Hepatocyte (in vitro differentiated cells): ENCODE measurements at regions not wholly inside any gene's neighbourhood (a gene's known extent, or its start where the extent isn't known, plus 50 kb on each side); places are given as distances from the start of the nearest gene placed in this dataset.

ENCODE experiments used
- DNase-seq: peaks from one replicate; pipeline ENCODE4 v3.0.0-alpha.2; 2016; ENCODE audit warnings: low spot score
- H2AFZ ChIP-seq: fragments of 200-600 bp; sonication (generic); 2 replicates; pipeline ENCODE4 v1.6.0; 2016; ENCODE audit warnings: antibody characterized with exemption, mild to moderate bottlenecking
- H3K27ac ChIP-seq: fragments of 200-600 bp; sonication (generic); 2 replicates; pipeline ENCODE4 v1.5.1; 2016; ENCODE audit warnings: mild to moderate bottlenecking
- H3K27me3 ChIP-seq: fragments of 200-600 bp; sonication (generic); 2 replicates; pipeline ENCODE4 v1.6.1; 2016
- H3K36me3 ChIP-seq: fragments of 200-600 bp; sonication (generic); replicated peaks from 2 replicates; pipeline ENCODE4 v1.5.1; 2016; ENCODE audit warnings: low read depth; ENCODE audit not compliant: insufficient read depth
- H3K4me1 ChIP-seq: fragments of 200-600 bp; sonication (generic); 2 replicates; pipeline ENCODE4 v1.5.1; 2016; ENCODE audit warnings: mild to moderate bottlenecking, moderate library complexity; ENCODE audit not compliant: insufficient read depth
- H3K4me2 ChIP-seq: fragments of 200-600 bp; sonication (generic); 2 replicates; pipeline ENCODE4 v1.6.0; 2016
- H3K4me3 ChIP-seq: fragments of 200-600 bp; sonication (generic); 2 replicates; pipeline ENCODE4 v1.5.1; 2016; ENCODE audit warnings: mild to moderate bottlenecking
- H3K79me2 ChIP-seq: fragments of 200-600 bp; sonication (generic); 2 replicates; pipeline ENCODE4 v1.6.0; 2017; ENCODE audit warnings: mild to moderate bottlenecking
- H3K9me2 ChIP-seq: fragments of 200-600 bp; sonication (generic); replicated peaks from 2 replicates; pipeline ENCODE4 v1.6.0; 2017; ENCODE audit warnings: mild to moderate bottlenecking; ENCODE audit not compliant: insufficient read depth
- H3K9me3 ChIP-seq: fragments of 200-600 bp; sonication (generic); 2 replicates; pipeline ENCODE4 v1.5.1; 2016; ENCODE audit warnings: low read depth, mild to moderate bottlenecking
- H4K20me1 ChIP-seq: fragments of 200-600 bp; sonication (generic); 2 replicates; pipeline ENCODE4 v1.6.0; 2016; ENCODE audit warnings: mild to moderate bottlenecking; ENCODE audit not compliant: insufficient read depth, poor library complexity, severe bottlenecking
- EZH2 ChIP-seq: fragments of 200-600 bp; sonication (generic); IDR thresholded peaks from 2 replicates; pipeline ENCODE4 v1.6.1; 2016; ENCODE audit warnings: antibody characterized with exemption, mild to moderate bottlenecking, borderline replicate concordance
- EZH2phosphoT487 ChIP-seq: fragments of 200-600 bp; sonication (generic); IDR thresholded peaks from one replicate; pipeline ENCODE4 v1.6.1; 2018; ENCODE audit warnings: antibody characterized with exemption, mild to moderate bottlenecking, low read depth, moderate library complexity; ENCODE audit not compliant: unreplicated experiment, severe bottlenecking
- WGBS: methylation state at CpG from one replicate; pipeline ENCODE4 v1.1.6; 2016; ENCODE audit warnings: low lambda C conversion rate; ENCODE audit errors: missing lambda C conversion rate; 5-methylcytosine and 5-hydroxymethylcytosine counted together
- TF ChIP-seq, protein P1 (sequence below): fragments of 200-600 bp; sonication (generic); IDR thresholded peaks from 2 replicates; pipeline ENCODE4 v1.5.1; 2016; ENCODE audit warnings: antibody characterized with exemption, mild to moderate bottlenecking; ENCODE audit not compliant: poor library complexity

DNA sequence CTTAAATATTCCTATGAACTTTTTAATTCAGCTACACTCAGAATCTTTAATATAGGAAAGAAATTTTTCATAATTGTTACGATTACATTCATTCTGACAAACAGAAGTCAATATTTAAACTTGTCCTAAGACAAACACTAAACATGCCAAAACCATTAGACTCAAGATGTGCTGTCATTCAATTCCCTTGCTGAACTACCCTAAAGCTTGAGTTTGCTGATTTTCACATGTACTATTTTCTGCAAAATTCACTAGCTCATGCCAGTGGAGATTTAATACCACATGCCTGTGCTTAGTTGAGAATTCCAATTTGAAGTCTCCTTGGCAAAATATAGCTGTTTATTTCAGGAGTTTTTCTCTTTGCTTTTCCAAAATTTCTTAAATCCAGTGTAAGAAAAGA is 448.0 kb downstream of the COL12A1 start:
- H2AFZ ChIP-seq, result no peak overlapping the region
- no peaks in the 10 kb centered on the region for H3K9me2 ChIP-seq
- H4K20me1 ChIP-seq, result no peaks in the 10 kb centered on the region
- no peaks in the 10 kb centered on the region for H3K27me3 ChIP-seq
- no peaks in the 10 kb centered on the region for H3K36me3 ChIP-seq
- DNase-seq, result no peak
- no peaks in the 10 kb centered on the region for H3K4me1 ChIP-seq
- H3K9me3 ChIP-seq, result no peaks in the 10 kb centered on the region
- no peak overlapping the region for H3K27ac ChIP-seq
- H3K79me2 ChIP-seq, result no peaks in the 10 kb centered on the region
- whole genome bisulfite sequencing, result 72% methylated on average over 1 of the region's 1 CpG
- no peak for TF ChIP-seq EZH2
- TF ChIP-seq, protein P1, sequence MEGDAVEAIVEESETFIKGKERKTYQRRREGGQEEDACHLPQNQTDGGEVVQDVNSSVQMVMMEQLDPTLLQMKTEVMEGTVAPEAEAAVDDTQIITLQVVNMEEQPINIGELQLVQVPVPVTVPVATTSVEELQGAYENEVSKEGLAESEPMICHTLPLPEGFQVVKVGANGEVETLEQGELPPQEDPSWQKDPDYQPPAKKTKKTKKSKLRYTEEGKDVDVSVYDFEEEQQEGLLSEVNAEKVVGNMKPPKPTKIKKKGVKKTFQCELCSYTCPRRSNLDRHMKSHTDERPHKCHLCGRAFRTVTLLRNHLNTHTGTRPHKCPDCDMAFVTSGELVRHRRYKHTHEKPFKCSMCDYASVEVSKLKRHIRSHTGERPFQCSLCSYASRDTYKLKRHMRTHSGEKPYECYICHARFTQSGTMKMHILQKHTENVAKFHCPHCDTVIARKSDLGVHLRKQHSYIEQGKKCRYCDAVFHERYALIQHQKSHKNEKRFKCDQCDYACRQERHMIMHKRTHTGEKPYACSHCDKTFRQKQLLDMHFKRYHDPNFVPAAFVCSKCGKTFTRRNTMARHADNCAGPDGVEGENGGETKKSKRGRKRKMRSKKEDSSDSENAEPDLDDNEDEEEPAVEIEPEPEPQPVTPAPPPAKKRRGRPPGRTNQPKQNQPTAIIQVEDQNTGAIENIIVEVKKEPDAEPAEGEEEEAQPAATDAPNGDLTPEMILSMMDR, result no peak
- no peak overlapping the region for H3K4me3 ChIP-seq
- H3K4me2 ChIP-seq, result no peak overlapping the region

DNA sequence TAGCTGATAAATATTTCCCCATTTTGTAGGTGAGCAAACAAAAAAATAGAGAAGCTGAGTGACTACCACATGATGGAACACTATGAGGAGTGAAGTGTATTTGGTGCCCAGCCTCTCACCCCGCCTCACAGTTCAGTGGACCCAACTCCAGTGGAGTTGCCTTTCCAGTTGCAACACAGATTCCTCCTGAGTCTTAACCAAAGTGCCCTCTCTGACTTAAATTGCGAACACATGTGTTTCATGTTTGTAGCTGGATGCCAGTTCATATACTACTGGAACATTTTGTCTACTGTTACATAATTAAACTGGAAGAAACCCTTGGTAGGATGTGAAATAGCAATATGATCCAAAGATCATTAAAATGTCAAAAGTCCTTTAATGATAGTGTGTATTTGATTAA is 448.9 kb downstream of the COL12A1 start:
- H2AFZ ChIP-seq, result no peak overlapping the region
- no peaks in the 10 kb centered on the region for H3K9me3 ChIP-seq
- no peaks in the 10 kb centered on the region for H4K20me1 ChIP-seq
- H3K4me2 ChIP-seq, result no peak overlapping the region
- H3K36me3 ChIP-seq, result no peaks in the 10 kb centered on the region
- WGBS, result 88% methylated on average over 2 of the region's 2 CpGs
- no peaks in the 10 kb centered on the region for H3K4me1 ChIP-seq
- H3K79me2 ChIP-seq, result no peaks in the 10 kb centered on the region
- no peaks in the 10 kb centered on the region for H3K9me2 ChIP-seq
- DNase-seq, result no peak
- TF ChIP-seq, protein P1, result no peak
- TF ChIP-seq EZH2 (no peak), EZH2phosphoT487 (no peak)
- H3K27me3 ChIP-seq, result no peaks in the 10 kb centered on the region
- H3K27ac ChIP-seq, result no peak overlapping the region
- H3K4me3 ChIP-seq, result no peak overlapping the region

DNA sequence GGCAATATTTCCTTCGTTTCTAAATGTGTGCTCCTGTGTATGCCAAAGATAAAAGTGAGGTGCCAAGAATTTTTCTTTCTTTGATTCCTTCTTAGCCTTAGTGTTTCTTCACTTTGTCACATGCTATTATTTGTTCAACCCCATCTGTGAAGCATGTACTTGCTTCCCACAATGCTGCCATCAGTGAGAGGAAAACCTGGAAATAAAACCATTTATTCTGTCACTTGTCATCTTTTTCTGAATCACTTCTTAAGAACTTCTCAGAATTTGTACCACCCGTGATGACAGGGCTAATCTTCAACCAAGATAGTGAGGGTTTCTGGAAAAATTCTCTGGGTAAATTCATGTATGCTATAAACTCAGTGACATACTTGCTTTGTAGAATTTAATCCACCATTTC is 450.1 kb downstream of the COL12A1 start:
- no peaks in the 10 kb centered on the region for H3K9me3 ChIP-seq
- no peaks in the 10 kb centered on the region for H3K27me3 ChIP-seq
- no peak for DNase-seq
- H3K27ac ChIP-seq, result no peak overlapping the region
- H3K79me2 ChIP-seq, result no peaks in the 10 kb centered on the region
- no peak overlapping the region for H3K4me3 ChIP-seq
- no peaks in the 10 kb centered on the region for H3K4me1 ChIP-seq
- H2AFZ ChIP-seq, result no peak overlapping the region
- H3K4me2 ChIP-seq, result no peak overlapping the region
- no peaks in the 10 kb centered on the region for H4K20me1 ChIP-seq
- no peaks in the 10 kb centered on the region for H3K9me2 ChIP-seq
- 64% methylated on average over 2 of the region's 2 CpGs for WGBS
- H3K36me3 ChIP-seq, result no peaks in the 10 kb centered on the region
- TF ChIP-seq, protein P1, result no peak
- no peak for TF ChIP-seq EZH2
- no peak for TF ChIP-seq EZH2phosphoT487

DNA sequence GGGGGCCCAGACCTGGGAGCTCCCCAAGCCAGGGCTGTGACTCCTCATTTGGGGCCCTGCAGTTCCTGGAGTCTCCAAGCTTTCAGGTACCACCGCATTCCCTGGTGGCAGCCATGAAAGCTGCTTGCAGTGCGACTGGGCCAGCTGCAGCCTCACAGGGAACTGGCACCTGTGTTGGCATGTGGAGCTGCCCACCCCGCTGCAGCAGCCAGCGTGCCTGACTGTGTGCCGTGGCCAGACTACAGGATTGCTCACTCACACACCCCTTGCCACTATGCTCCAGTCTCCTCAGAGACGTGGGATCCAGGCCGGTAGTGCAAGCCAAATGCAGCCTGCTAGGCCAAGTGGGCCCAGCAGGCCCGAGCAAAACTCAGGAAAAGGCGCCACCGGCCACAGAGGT is 450.7 kb downstream of the COL12A1 start:
- WGBS, result 92% methylated on average over 10 of the region's 10 CpGs
- no peak for DNase-seq
- no peaks in the 10 kb centered on the region for H3K79me2 ChIP-seq

More for the DNA sequence above, 450.7 kb downstream of the COL12A1 start:
- Histone ChIP-seq H3K27me3 (no peaks in the 10 kb centered on the region), H2AFZ (no peak overlapping the region), H3K9me2 (no peaks in the 10 kb centered on the region), H4K20me1 (no peaks in the 10 kb centered on the region), H3K9me3 (no peaks in the 10 kb centered on the region), H3K4me2 (no peak overlapping the region), H3K27ac (no peak overlapping the region), H3K4me1 (no peaks in the 10 kb centered on the region), H3K4me3 (no peak overlapping the region), H3K36me3 (no peaks in the 10 kb centered on the region)
- no peak for TF ChIP-seq EZH2
- no peak for TF ChIP-seq EZH2phosphoT487
